ENCODE measurements at regions not wholly inside any gene's neighbourhood (a gene's known extent, or its start where the extent isn't known, plus 50 kb on each side); places are given as distances from the start of the nearest gene placed in this dataset.

DNA sequence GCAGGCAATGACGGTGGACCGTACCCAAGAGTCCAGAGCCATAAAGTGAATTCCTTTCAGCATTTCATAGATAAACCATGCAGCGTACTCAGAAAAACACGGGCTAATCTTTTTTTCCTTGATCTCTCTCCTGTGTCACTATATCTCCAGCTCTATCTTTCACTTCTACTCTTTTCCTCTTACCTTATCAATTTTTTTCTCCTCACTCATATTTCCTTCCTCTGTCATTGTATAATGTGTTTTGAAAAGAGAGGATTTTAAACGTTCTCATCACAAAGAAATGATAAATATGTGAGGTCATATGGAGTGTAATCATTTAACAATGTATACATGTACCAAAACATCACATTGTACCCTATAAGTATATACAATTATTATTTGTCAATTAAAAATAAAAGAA, 176.5 kb downstream of the CPE start:
- no peak for TF ChIP-seq GFI1B (tag by site-specific recombination; IDR thresholded peaks at IDR 0.05)
- TF ChIP-seq ZNF221 (tag by site-specific recombination; IDR thresholded peaks at IDR 0.05; ENCODE audit: borderline replicate concordance), result no peak
